IMR-90 (cell line): ENCODE measurements at regions not wholly inside any gene's neighbourhood (a gene's known extent, or its start where the extent isn't known, plus 50 kb on each side); places are given as distances from the start of the nearest gene placed in this dataset.

Experiments used
- ATAC-seq: fragments of 200-7000 bp; cut with Tn5 transposase; 2 replicates; pipeline ENCODE4 v1.9.1; 2020; ENCODE audit warnings: low read depth, mild to moderate bottlenecking, moderate library complexity
- BruUV-seq: library from RNA; stranded (reverse); fragments of 400-500 nt; replicated peaks from 2 replicates; lab custom pipeline; 2021; lab: Mats Ljungman, UMichigan
- CTCF ChIA-PET: fragments of 300-600 bp; formaldehyde crosslinking; extraction: SDS; loops from one replicate; lab custom pipeline; 2021; ENCODE audit warnings: antibody characterized with exemption; lab: Yijun Ruan, JAX
- POLR2A ChIA-PET: fragments of 300-600 bp; sonication (Branson Sonifier 250); formaldehyde crosslinking; loops from one replicate; lab custom pipeline; 2022; ENCODE audit warnings: antibody characterized with exemption; ENCODE audit not compliant: unreplicated experiment; lab: Charles Lee
- DNase-seq: peaks from one replicate; pipeline ENCODE4 v3.0.0; 2013
- H2AFZ ChIP-seq: replicated peaks from 2 replicates; pipeline ENCODE3; 2013; ENCODE audit warnings: low read length, mild to moderate bottlenecking; ENCODE audit not compliant: poor library complexity
- H2AK5ac ChIP-seq: 2 replicates; pipeline ENCODE4 v1.6.1; 2013; ENCODE audit warnings: low read depth, low read length, inconsistent platforms
- H2AK9ac ChIP-seq: replicated peaks from 2 replicates; pipeline ENCODE3; 2013; ENCODE audit warnings: mild to moderate bottlenecking, low read depth, low read length, moderate library complexity; ENCODE audit not compliant: poor library complexity
- H2BK120ac ChIP-seq: 2 replicates; pipeline ENCODE4 v1.6.1; 2013; ENCODE audit warnings: low read depth, low read length, inconsistent platforms
- H2BK15ac ChIP-seq: 3 replicates; pipeline ENCODE4 v1.6.1; 2013; ENCODE audit warnings: low read depth, low read length, inconsistent platforms
- H2BK20ac ChIP-seq: 2 replicates; pipeline ENCODE4 v1.6.1; 2013; ENCODE audit warnings: low read depth, mild to moderate bottlenecking, inconsistent platforms, low read length, moderate library complexity
- H2BK5ac ChIP-seq: 2 replicates; pipeline ENCODE4 v1.6.1; 2013; ENCODE audit warnings: mild to moderate bottlenecking, low read depth, low read length, inconsistent platforms; ENCODE audit not compliant: poor library complexity, severe bottlenecking
- H3K14ac ChIP-seq: replicated peaks from 2 replicates; pipeline ENCODE4 v1.6.1; 2013; ENCODE audit warnings: low read depth, low read length, inconsistent platforms
- H3K18ac ChIP-seq: 2 replicates; pipeline ENCODE4 v1.6.1; 2013; ENCODE audit warnings: low read depth, low read length, control low read depth
- H3K23ac ChIP-seq: 2 replicates; pipeline ENCODE4 v1.6.1; 2013; ENCODE audit warnings: low read depth, low read length, inconsistent platforms
- H3K27ac ChIP-seq: 2 replicates; pipeline ENCODE4 v1.5.1; 2013; ENCODE audit warnings: mild to moderate bottlenecking, control low read depth, low read length; ENCODE audit not compliant: insufficient read depth
- H3K27me3 ChIP-seq: 2 replicates; pipeline ENCODE4 v1.6.1; 2013; ENCODE audit warnings: low read length; ENCODE audit not compliant: control insufficient read depth, insufficient read depth
- H3K36me3 ChIP-seq: 2 replicates; pipeline ENCODE4 v1.6.1; 2013; ENCODE audit warnings: low read length, mixed read lengths; ENCODE audit not compliant: control insufficient read depth, insufficient read depth
- H3K4ac ChIP-seq: 2 replicates; pipeline ENCODE4 v1.6.1; 2013; ENCODE audit warnings: low read depth, low read length, inconsistent platforms
- H3K4me1 ChIP-seq: 2 replicates; pipeline ENCODE4 v1.6.1; 2013; ENCODE audit warnings: low read length, mixed read lengths; ENCODE audit not compliant: control insufficient read depth, insufficient read depth
- H3K4me2 ChIP-seq: 2 replicates; pipeline ENCODE4 v1.6.1; 2013; ENCODE audit warnings: low read depth, mild to moderate bottlenecking, control low read depth, low read length, moderate library complexity
- H3K4me3 ChIP-seq: 2 replicates; pipeline ENCODE4 v1.5.1; 2013; ENCODE audit warnings: low read depth, mild to moderate bottlenecking, control low read depth, low read length, moderate library complexity; ENCODE audit not compliant: insufficient read depth
- H3K56ac ChIP-seq: 2 replicates; pipeline ENCODE4 v1.6.1; 2013; ENCODE audit warnings: low read length, inconsistent platforms; ENCODE audit not compliant: insufficient read depth; ENCODE audit errors: extremely low read depth
- H3K79me1 ChIP-seq, 2 experiments: 2 replicates each; pipeline ENCODE4 v1.6.1; 2013; ENCODE audit warnings: low read length in 2 of 2, inconsistent platforms in 1 of 2, low read depth in 1 of 2
- H3K9ac ChIP-seq: 2 replicates; pipeline ENCODE4 v1.6.1; 2013; ENCODE audit warnings: low read depth, low read length, control low read depth
- H3K9me1 ChIP-seq: 2 replicates; pipeline ENCODE4 v1.6.1; 2013; ENCODE audit warnings: low read length, inconsistent platforms; ENCODE audit not compliant: insufficient read depth
- H3K9me3 ChIP-seq: 2 replicates; pipeline ENCODE4 v1.6.1; 2013; ENCODE audit warnings: low read length; ENCODE audit not compliant: control insufficient read depth, insufficient read depth
- H4K20me1 ChIP-seq: 2 replicates; pipeline ENCODE4 v1.6.1; 2013; ENCODE audit warnings: low read length, inconsistent platforms; ENCODE audit not compliant: insufficient read depth
- H4K5ac ChIP-seq: 2 replicates; pipeline ENCODE4 v1.6.1; 2013; ENCODE audit warnings: mild to moderate bottlenecking, low read depth, low read length, control low read depth
- H4K8ac ChIP-seq, 2 experiments: 2 replicates each; pipeline ENCODE4 v1.6.1; 2013; ENCODE audit warnings: low read depth in 2 of 2, low read length in 2 of 2, control low read depth in 1 of 2, inconsistent platforms in 1 of 2
- H4K91ac ChIP-seq: 2 replicates; pipeline ENCODE4 v1.6.1; 2013; ENCODE audit warnings: low read depth, low read length, inconsistent platforms; ENCODE audit not compliant: insufficient read depth
- BHLHE40 ChIP-seq: fragments of 150-350 bp; IDR thresholded peaks from 2 replicates; pipeline ENCODE4 v1.6.1; 2016; ENCODE audit warnings: mild to moderate bottlenecking, low read depth, low read length
- CEBPB ChIP-seq: IDR thresholded peaks from 2 replicates; pipeline ENCODE4 v1.6.1; 2012; ENCODE audit warnings: low read depth, low read length, improper control_type of control experiment
- CHD1 ChIP-seq: IDR thresholded peaks from 2 replicates; pipeline ENCODE4 v1.6.1; 2012; ENCODE audit warnings: low read depth, low read length, improper control_type of control experiment
- CTCF ChIP-seq: conservative IDR thresholded peaks from 2 replicates; pipeline ENCODE4 v1.5.1; 2012; ENCODE audit warnings: mild to moderate bottlenecking, low read depth, low read length, improper control_type of control experiment
- ELK1 ChIP-seq: fragments of 150-350 bp; IDR thresholded peaks from 2 replicates; pipeline ENCODE4 v1.6.1; 2016; ENCODE audit warnings: low read depth, mild to moderate bottlenecking, low read length, moderate library complexity, borderline replicate concordance
- FOS ChIP-seq: fragments of 150-350 bp; IDR thresholded peaks from 2 replicates; pipeline ENCODE4 v1.6.1; 2016; ENCODE audit warnings: low read depth, low read length
- MAFK ChIP-seq: IDR thresholded peaks from 2 replicates; pipeline ENCODE4 v1.6.1; 2012; ENCODE audit warnings: low read depth, low read length, improper control_type of control experiment
- MAZ ChIP-seq: IDR thresholded peaks from 2 replicates; pipeline ENCODE4 v1.6.1; 2012; ENCODE audit warnings: low read depth, mild to moderate bottlenecking, low read length, improper control_type of control experiment, moderate library complexity, borderline replicate concordance
- MXI1 ChIP-seq: IDR thresholded peaks from 2 replicates; pipeline ENCODE4 v1.6.1; 2012; ENCODE audit warnings: low read depth, mild to moderate bottlenecking, low read length, moderate library complexity, borderline replicate concordance
- NFE2L2 ChIP-seq: fragments of 150-350 bp; IDR thresholded peaks from 2 replicates; pipeline ENCODE4 v1.6.1; 2016; ENCODE audit warnings: low read depth, mild to moderate bottlenecking, low read length
- POLR2A ChIP-seq: IDR thresholded peaks from 2 replicates; pipeline ENCODE4 v1.6.1; 2012; ENCODE audit warnings: mild to moderate bottlenecking, low read depth, low read length
- RAD21 ChIP-seq: IDR thresholded peaks from 2 replicates; pipeline ENCODE4 v1.6.1; 2012; ENCODE audit warnings: low read length, improper control_type of control experiment
- RCOR1 ChIP-seq: IDR thresholded peaks from 2 replicates; pipeline ENCODE4 v1.6.1; 2012; ENCODE audit warnings: mild to moderate bottlenecking, low read length, improper control_type of control experiment; ENCODE audit not compliant: insufficient replicate concordance
- RFX5 ChIP-seq: IDR thresholded peaks from 2 replicates; pipeline ENCODE4 v1.8.0; 2012; ENCODE audit warnings: low read depth, mild to moderate bottlenecking, low read length, moderate library complexity
- SMC3 ChIP-seq: fragments of 150-350 bp; IDR thresholded peaks from 2 replicates; pipeline ENCODE4 v1.6.1; 2016; ENCODE audit warnings: low read depth, mild to moderate bottlenecking, antibody characterized with exemption, low read length, moderate library complexity
- USF2 ChIP-seq: fragments of 150-350 bp; IDR thresholded peaks from 2 replicates; pipeline ENCODE4 v1.6.1; 2017; ENCODE audit warnings: mild to moderate bottlenecking, antibody characterized with exemption, low read length, low read depth
- whole genome bisulfite sequencing, 2 experiments: methylation state at CpG; one replicate each; pipeline versions ENCODE4 v1.1.5 to v1.1.7; 2013; ENCODE audit warnings: missing lambda C conversion rate in 2 of 2; ENCODE audit not compliant: insufficient read length in 1 of 2; ENCODE audit errors: extremely low coverage in 2 of 2; 5-methylcytosine and 5-hydroxymethylcytosine counted together
- dilution Hi-C: fragments of 300-500 bp; cut with HindIII; formaldehyde crosslinking; loops from one replicate; pipeline ENCODE4 v1.14.3; 2018; ENCODE audit warnings: low sequenced_read_pairs; ENCODE audit not compliant: unreplicated experiment
- in situ Hi-C: fragments of 300-500 bp; cut with MboI; formaldehyde crosslinking; loops from 3 replicates; pipeline ENCODE4 v1.14.3; 2019; ENCODE audit warnings: low sequenced_read_pairs, inconsistent platforms, mixed read lengths
- intact Hi-C: fragments of 100-400 bp; cut with micrococcal nuclease; formaldehyde crosslinking; loops from 2 replicates; pipeline ENCODE4 v1.10.0; 2022

GRCh38 chr5:133890314-133890713 is 78.1 kb downstream of the C5orf15 start:
- BruUV-seq = no TSS peak
- no CpG with 5 or more reads among the region's 2 CpGs for WGBS, 2 experiments
- H3K4me3 ChIP-seq = no peak overlapping the region
- no peak overlapping the region for H3K27ac ChIP-seq
- H3K23ac ChIP-seq = no peak overlapping the region
- H4K20me1 ChIP-seq = no peaks in the 10 kb centered on the region
- dilution Hi-C loops (no loop called here), in situ Hi-C loops (no loop called here), intact Hi-C loops (no loop called here)
- H2BK20ac ChIP-seq = no peak overlapping the region
- H2BK15ac ChIP-seq = no peak overlapping the region
- H2AK9ac ChIP-seq = no peak overlapping the region
- no peak for ATAC-seq
- no peak overlapping the region for H4K91ac ChIP-seq
- no peak overlapping the region for H4K8ac ChIP-seq
- TF ChIP-seq RFX5 (no peak), FOS (no peak), CHD1 (no peak), USF2 (no peak), MAFK (no peak), POLR2A (no peak), MXI1 (no peak), NFE2L2 (no peak), ELK1 (no peak), CEBPB (no peak), RAD21 (no peak), SMC3 (no peak), RCOR1 (no peak), BHLHE40 (no peak), CTCF (no peak), MAZ (no peak)
- CTCF ChIA-PET = no interaction called here
- H3K18ac ChIP-seq = no peak overlapping the region
- no peak overlapping the region for H2BK5ac ChIP-seq
- H3K4me2 ChIP-seq = no peak overlapping the region
- H3K4me1 ChIP-seq = no peaks in the 10 kb centered on the region
- H3K9me3 ChIP-seq = no peaks in the 10 kb centered on the region
- H3K36me3 ChIP-seq = no peaks in the 10 kb centered on the region
- H3K4ac ChIP-seq = no peak overlapping the region
- peaks cover 41% of the 10 kb centered on the region for H3K27me3 ChIP-seq
- no peak overlapping the region for H3K56ac ChIP-seq
- H2BK120ac ChIP-seq = no peak overlapping the region
- no peak for DNase-seq
- H3K14ac ChIP-seq = no peak overlapping the region
- H2AK5ac ChIP-seq = no peak overlapping the region
- H3K9ac ChIP-seq = no peak overlapping the region
- no peak overlapping the region for H4K5ac ChIP-seq
- POLR2A ChIA-PET = no interaction called here
- H3K9me1 ChIP-seq = no peaks in the 10 kb centered on the region
- no peaks in the 10 kb centered on the region for H3K79me1 ChIP-seq
- H2AFZ ChIP-seq = no peak overlapping the region
